GM12865 (cell line): ENCODE measurements at regions not wholly inside any gene's neighbourhood (a gene's known extent, or its start where the extent isn't known, plus 50 kb on each side); places are given as distances from the start of the nearest gene placed in this dataset.

Experiments
- DNase-seq: peaks from one replicate; pipeline ENCODE4 v3.0.0; 2010; ENCODE audit warnings: low read depth
- H3K4me3 ChIP-seq: 2 replicates; pipeline ENCODE4 v1.5.1; 2011; ENCODE audit warnings: mild to moderate bottlenecking, low read depth, low read length, control low read depth
- TF ChIP-seq, protein P1 (sequence below): IDR thresholded peaks from 2 replicates; pipeline ENCODE4 v1.5.1; 2011; ENCODE audit warnings: low read length, control low read depth, low read depth, inconsistent platforms; ENCODE audit not compliant: insufficient read depth; ENCODE audit errors: missing control alignments

DNA sequence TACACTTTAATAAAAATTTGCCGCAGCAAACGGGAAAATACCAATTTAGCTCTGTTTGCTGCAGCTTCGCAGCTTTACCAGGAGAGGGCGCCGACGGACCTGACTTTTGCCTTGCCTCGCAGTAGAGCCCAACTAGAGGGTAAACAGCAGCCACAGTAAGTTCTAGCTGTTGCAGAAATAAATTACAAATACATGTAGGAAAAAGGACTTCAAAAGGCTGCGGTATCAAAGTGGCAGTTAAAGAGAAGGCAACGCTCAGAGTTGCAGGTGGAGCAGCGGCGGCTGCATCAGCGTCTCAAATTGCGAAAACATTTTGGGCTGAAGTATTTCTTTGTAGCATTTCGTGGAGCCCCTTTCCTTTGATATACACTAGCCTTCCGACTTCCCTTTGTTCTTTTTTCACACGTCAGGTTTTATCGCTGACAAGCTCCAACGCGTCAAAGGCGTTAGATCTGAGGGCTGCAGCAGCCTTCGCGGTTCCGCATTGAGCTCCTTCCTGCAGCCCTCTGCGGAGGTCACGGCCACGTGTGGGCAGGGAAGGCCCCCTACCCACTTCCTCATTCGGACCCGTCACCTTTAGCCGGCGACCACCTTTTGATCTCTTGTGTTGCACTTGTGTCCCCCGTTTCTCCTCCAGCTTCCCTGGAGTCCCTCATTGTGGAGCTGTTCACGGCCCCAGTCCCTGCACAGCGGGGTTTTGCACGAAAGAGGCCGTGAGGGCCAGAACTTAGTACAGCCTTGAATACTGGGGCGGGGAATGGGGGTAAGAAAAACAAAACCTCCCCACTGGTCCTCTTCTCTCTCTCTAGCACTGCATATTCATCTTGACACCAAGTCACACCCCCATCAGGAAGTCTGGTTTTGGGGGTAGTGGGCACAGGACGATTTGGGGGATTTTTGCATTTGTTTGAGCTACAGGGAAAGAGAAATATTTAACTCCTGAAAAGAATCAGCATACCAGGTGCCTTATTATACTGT is 72.8 kb downstream of the S1PR1 start:
- peak overlapping the region; percentile 68 for H3K4me3 ChIP-seq
- peak; percentile 87 for DNase-seq
- TF ChIP-seq, protein P1, sequence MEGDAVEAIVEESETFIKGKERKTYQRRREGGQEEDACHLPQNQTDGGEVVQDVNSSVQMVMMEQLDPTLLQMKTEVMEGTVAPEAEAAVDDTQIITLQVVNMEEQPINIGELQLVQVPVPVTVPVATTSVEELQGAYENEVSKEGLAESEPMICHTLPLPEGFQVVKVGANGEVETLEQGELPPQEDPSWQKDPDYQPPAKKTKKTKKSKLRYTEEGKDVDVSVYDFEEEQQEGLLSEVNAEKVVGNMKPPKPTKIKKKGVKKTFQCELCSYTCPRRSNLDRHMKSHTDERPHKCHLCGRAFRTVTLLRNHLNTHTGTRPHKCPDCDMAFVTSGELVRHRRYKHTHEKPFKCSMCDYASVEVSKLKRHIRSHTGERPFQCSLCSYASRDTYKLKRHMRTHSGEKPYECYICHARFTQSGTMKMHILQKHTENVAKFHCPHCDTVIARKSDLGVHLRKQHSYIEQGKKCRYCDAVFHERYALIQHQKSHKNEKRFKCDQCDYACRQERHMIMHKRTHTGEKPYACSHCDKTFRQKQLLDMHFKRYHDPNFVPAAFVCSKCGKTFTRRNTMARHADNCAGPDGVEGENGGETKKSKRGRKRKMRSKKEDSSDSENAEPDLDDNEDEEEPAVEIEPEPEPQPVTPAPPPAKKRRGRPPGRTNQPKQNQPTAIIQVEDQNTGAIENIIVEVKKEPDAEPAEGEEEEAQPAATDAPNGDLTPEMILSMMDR: peak; percentile 87

GRCh38 chr1:101310506-101310905 is 73.7 kb downstream of the S1PR1 start:
- DNase-seq: peak; percentile 56
- TF ChIP-seq, protein P1: no peak
- peak overlapping the region; percentile 68 for H3K4me3 ChIP-seq

- TF ChIP-seq, protein P1: no peak
- H3K4me3 ChIP-seq: peak overlapping the region; percentile 60
- no peak for DNase-seq
Measured at GRCh38 chr1:101311146-101311920, 74.5 kb downstream of the S1PR1 start.

- DNase-seq: peak; percentile 64
- TF ChIP-seq, protein P1: no peak
- peak overlapping the region; percentile 60 for H3K4me3 ChIP-seq
Measured at GRCh38 chr1:101312147-101312546, 75.3 kb downstream of the S1PR1 start.

DNA sequence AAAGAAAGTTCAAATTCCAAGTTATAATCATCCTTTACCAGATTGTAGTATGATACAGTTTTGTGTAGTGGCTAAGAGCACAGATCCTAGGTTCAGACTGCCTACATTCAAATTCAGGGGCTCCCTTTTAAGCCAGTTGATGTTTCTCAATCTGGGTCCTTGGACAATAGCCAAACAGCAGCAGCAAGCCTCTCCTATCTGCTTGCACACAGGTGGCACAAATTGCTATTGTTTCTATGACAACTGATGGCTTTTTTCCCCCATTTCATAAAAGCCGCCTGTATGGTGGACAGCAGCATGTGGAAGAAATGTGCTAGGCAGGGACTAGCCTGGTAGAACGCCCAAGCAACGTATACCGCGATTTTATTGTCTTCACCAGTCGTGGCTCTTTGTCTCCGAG is 76.5 kb downstream of the S1PR1 start:
- TF ChIP-seq, protein P1: no peak
- no peak for DNase-seq
- no peak overlapping the region for H3K4me3 ChIP-seq

DNA sequence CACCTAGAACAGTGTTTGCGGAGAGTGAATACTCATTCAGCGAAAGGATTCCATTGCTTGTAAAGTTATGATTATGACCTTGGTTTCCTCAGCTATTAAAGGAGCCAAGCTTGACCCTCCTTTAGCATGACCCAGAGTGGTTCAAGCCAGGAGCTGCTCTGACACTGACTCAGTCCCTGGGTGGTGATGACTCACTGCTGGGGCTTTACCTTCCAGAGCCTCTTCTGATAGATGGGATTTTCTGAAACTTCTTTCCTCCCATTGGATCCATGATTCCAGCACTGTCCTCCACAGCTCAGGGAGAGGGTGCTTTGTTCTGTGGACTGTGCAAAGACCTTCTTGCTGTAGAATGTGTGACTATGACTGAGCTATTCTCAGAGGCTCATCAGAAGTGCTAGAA is 77.4 kb downstream of the S1PR1 start:
- TF ChIP-seq, protein P1: no peak
- no peak overlapping the region for H3K4me3 ChIP-seq
- DNase-seq: peak; percentile 50
